Skin of body (tissue), 1 donor: ENCODE measurements at regions not wholly inside any gene's neighbourhood (a gene's known extent, or its start where the extent isn't known, plus 50 kb on each side); places are given as distances from the start of the nearest gene placed in this dataset.

Source experiments
- DNase-seq: peaks from one replicate; lab custom pipeline; 2025; lab: John Stamatoyannopoulos, UW

DNA sequence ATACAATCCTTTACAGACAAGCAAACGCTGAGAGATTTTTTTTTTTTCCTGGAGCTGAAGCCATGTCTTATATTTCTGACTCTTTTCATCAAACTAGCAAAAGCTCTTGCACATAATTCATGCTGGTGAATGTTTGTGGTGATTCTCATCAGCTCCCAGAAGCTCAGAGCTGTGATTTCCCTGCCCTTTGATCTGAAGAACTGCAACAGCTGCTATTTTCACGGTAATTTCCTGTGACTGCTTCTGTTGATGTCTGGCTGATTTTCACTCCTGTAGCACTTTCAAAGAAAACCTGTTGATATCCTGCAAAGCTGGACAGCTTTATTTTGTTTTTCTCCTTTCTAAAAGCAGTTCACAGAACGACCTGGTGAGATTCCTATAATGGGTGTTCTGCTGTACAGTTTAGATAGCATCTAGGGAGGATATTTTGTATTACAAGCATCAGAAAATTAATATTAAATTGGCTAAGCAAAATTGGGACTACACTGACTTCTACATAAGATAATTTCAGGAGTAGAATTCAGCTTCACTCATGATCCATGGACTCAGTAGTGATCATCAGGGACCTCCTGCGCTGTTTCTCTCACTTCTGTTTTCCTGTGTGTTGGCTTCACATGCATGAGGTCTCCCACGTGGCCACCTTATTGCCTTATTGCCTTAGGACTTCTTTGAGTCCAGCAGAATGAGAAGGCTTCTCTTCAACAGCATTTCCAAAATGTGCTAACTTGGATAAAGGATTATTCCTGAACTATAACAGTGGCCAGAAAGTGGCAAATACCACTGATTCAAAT lies 1111.6 kb upstream of the SORCS1 start:
- DNase-seq = no peak

DNA sequence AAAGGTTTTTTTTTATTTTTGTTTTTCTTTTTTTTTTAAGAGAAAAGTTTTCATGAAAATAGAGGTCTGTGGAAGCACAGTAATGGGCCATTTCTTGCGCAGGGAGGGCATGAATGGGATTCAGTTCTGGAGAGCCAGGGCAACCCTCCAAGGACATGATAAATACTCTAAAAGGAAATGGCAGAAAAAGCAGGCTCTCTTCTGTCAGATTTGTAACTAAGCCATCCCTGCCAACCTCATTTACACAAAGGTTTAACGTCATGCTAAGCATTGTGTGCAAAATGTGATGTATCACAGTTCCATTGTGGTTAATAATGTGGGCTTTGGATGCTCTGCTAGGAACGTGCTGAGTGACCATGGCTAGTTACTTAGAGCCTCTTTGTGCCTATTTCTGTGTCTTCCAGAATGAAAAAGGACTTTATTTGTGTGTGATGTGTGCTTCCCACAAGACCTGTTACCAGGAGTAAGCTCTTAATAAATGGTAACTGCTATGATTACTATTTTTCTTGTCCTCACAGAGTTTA lies 1095.9 kb upstream of the SORCS1 start:
- no peak for DNase-seq

DNA sequence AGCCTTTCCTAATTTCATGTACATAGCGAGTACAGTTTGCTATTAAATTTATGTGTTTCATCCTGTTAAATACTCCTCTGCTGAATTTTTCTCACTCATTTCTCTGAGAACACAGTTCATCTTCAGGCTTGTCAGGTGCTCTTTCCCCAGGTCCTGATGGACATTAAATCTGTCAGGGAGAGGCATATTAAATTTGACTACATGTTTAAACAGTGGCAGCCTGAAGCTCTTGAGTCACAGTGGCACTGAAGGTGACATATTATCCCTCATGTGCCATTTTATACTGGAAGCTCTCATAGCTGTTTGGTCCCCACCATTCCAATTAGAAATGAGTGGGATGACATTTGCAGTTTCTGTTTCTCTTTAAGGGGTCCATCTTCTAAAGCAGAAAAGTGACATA lies 1089.6 kb upstream of the SORCS1 start:
- no peak for DNase-seq

DNA sequence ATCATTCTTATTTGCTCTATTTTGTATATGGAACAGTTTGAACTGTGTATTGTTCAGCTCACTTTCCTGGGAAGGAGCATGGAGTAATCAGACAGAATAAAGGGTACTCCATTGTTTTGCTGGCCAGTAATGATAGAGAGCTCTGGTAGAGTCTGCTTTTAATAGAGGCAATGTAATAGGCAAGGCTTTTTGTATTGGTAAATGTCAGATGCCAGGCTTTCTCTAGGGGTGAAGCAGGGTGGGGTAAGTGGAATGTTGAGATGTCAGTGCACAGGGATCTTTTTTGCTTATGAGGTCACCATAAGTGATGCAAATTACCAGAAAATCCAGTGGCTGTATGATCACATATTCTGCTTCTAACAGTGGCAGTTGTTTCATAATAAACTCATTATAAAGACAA lies 1088.3 kb upstream of the SORCS1 start:
- DNase-seq = no peak

DNA sequence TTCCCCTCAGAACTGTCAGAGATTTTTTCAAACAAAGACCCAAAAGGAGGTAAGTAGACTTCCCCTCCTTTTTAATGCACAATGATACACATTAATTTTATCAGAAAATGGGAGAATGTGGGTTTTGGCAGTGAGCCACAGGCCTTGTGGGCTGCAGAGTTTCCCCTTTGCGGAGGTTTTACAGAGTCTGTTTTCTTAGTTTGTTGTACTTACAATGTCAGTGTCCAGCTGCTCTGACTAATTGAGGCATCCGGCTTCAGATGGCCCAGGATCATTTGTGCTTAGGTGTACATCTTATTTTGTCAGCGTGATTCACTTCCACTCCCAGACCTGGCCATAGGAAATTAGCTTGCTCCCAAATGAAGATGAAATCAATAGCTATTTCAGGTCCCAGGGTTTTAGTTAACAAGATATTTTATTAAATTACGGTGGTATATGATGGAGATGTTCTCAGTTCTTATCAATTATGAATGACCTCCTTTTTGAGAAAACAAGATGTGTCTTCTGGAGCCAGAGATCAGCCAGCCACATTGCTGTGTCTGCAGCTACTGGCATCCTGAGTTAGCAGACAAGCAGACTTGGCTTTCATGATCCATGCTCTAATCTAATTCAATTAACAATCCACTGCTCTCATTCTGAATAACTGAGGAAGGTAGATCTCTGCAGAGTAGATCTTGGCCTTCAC lies 1086.6 kb upstream of the SORCS1 start:
- DNase-seq = no peak

DNA sequence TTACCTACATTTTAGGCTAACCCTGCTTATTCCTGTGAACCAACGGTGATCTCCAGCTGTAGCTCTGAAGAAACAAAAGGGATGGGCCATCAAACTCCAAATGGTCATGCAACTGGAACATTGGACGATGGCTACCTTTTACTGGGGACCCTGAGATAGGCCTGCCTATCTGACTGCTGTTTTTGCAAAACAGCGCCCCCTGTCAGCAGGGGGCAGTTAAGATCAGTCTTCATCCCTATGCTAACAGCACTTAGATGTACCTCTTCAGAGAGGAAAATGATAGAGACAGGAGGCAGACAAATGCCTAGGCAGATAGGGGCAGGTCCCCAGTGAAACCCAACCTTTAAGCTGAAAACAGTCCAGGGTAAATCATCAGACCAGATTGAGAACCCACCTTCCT lies 1085.4 kb upstream of the SORCS1 start:
- DNase-seq = no peak

DNA sequence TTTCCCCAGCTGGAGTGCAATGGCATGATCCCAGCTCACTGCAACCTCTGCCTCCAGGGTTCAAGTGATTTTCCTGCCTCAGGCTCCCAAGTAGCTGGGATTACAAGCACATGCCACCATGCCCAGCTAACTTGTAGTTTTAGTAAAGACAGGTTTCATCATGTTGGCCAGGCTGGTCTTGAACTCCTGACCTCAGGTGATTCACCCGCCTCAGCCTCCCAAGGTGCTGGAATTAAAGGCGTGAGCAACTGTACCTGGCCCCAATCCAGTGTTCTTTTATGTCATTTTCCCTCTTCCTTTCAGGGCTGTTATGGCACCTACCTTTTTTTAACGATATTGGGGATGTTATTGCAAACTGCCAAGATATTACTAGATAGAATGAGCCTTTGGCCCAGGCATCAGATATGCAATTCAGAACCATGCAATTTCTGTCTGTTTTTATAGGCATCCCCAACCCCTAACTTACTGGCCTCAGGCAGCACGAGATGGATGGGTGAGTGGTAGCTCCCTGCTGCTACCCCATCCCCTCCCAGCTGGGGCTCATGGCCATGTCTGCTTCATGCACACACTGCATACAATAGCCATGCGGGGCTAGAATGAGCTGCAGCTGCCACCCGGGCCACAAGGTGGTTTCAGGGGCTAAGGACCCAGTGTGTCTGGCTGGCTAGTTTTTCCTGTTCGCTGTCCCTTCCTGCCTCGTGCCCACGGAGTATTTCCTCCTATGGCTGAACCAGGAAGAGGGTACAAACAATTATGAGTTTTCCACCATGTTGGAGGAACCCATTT lies 1080.1 kb upstream of the SORCS1 start:
- DNase-seq = no peak

DNA sequence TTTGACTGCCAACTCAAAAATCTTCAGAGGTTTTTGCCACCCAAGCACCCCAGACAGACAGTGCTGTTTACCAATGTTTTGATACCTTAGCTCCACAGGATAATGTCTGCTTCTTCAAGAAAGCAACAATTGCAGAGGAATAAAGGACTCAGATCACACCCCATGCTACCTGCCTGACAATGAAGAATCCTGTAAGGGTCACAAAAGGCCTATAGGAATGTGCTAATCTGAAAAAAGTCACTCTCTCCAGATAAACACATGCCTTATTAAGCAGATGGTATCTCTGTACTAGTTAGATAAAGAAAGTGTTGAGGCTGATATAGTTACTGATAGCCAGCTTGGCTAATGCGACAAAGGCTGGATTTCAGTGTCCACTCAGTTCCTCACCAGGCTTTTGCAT lies 1076.7 kb upstream of the SORCS1 start:
- no peak for DNase-seq

DNA sequence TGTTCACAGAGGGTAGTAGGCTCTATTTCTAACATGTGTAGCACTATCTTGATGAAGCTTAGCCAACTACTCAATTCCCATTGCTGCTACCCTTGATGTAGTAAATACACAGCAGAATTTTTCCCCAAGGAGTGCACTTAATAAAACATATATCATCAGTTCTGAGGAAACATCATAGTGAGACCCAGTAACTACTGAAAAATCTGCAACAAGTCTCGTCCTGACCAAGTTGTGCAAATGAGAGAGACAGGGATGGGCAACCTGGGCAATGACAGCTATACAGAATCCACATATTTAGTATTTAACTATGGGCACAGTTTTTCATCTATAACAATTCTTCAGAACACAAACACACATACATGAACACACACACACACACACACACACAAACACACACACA lies 1073.8 kb upstream of the SORCS1 start:
- DNase-seq = no peak

DNA sequence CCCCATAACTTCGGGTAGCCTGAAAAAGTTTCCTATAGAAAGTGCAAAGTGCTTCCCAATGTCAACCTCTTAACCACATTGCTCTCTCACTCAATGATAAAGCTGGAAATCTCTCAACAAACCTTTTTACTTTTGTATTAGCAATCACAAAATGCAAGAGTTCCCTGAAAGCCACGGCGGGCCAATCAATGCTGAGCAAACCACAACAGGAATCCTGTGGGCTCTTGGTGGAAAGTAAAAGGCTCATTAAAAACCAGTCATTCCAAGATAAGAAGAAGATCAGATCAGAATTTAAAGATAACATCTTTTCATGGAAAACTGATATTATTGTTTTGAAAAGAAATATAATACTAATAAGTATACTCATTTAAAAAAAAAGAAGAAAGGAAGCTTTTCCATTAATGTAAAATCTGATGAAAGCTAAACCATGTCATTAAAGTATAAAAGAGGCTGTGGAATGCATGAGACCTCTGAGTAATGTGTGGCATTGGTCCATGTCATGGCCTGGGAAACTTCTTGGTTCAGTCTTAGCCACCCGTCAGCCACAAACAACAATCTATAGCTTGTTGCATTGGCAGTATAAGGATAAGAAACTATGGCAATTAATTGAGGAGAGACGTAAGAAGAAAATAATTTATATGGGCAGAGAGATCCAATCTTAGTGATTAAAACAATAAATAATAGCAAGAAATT lies 1066.1 kb upstream of the SORCS1 start:
- no peak for DNase-seq

DNA sequence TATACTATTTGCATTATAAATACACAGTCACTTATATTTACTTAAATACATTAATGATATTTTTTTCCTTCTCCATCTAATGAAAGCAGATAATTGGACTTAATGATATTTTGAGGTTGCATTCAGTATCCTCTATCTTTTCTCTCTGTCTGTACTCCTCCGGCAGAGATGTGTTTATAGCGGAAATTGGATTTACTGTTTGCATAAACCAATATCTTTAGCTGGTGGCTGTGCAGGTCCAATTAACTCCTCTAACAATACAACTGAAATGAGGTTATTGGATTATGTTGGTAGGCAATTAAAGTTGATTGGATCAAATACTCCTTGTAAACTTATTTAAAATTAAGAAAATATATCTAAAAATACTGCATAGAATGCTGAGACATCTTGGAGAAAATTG lies 1044.2 kb upstream of the SORCS1 start:
- DNase-seq = no peak

DNA sequence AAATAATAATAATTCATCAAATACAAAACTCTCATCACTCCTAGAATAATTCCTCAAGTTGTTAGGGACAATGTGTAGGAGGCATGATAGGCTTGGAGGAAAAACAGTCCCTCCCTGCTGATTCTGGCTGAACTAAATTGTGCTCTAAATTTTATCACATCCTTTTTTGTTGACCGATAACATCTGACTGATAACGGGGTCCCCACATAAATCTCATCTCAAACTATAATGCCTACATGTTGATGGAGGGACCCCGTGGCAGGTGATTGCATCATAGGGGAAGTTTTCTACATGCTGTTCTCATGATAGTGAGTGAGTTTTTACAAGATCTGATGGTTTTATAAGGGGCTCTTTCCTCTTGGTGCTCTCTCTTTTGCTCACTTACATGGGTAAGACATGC lies 1043.5 kb upstream of the SORCS1 start:
- DNase-seq = no peak

DNA sequence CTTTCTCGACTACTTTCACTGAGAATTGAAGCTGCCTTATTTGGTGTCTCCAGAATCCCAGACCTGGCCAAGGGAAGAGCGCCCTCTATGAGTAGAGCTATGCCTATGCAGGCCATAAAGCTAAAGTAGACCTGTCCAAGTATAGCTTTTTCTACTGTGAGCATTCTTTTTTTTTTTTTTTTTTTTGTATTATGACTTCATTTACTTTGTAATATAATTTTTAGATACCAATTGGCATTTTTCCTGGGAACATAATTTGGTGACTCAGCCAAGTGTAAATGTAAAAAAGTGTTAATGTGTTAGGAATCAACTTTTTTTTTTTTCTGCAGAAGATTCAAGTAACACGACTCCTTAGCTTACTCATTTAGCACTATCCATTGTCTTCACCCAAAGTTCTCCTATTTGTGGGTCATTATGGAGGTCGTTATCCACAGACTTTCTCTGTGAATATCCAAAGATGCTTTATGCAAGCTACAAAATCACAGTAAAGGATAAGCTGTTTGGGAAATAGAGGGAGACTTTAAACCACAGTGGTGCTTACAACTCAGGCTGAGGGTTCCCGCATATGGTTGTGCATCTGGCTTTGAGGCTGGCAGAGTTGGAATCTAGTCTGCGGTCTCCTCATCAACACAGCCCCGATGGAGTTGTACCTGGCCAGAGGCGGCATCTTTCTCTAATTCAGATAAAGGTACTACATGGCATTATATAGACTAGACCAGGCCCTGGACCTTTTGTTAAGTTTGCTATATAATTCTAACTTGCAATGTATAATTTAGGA lies 1040.2 kb upstream of the SORCS1 start:
- DNase-seq = no peak

DNA sequence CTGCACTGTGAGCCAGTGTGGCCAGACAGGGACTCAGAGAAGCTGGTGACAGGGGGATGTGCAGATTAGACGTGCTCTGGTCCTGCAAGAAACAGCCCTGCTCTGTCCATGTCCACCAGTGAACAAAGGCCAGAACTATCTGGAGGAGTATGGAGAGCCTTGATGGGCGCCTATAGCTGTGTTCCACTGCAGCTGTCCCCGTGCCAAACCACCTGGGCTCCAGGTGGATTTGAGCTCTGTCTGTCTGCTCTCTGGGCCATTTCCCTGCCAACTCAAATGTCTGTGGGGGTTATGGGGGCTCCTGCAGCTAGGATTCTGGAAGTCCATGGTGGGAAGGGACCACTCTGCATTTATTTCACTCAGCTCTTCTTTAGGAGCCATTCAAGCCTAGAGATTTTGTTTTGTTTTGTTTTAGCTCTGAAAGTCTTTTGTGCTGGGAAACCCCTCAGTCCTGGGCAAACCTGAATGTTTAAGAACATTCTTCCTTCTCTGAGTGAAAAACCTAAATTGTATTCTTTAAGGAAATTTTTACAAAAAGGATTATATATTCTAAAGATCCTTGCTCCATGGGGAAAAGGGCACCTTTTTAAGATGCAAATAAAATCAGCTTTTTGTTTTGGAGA lies 1039.5 kb upstream of the SORCS1 start:
- no peak for DNase-seq

DNA sequence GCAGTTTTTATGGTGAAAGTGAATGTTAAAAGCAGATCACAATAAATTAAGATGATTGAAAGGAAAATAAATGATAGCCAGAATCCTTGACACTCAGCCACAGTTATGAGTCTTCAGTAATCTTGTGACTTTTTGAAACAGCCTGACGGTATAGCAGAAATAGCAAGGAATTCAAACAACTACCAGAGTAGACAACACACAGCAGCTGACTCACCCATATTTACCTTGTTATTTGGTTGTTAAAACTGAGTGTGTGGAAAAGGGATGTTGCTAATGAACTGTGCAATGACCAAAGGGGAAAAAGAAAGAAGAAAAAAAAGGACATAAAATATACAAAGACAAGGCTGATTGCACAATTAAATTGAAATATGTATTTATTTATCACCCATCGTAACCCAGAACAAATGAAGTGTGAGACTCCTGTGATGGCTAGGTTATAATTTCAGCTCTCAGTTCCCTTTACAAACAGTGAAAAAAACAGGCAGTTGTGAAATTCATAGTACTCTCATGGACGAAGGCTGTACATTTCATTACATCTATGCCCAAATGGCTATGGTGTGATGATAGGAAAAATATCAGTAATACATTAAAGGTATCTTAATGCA lies 1023.0 kb upstream of the SORCS1 start:
- DNase-seq = no peak

DNA sequence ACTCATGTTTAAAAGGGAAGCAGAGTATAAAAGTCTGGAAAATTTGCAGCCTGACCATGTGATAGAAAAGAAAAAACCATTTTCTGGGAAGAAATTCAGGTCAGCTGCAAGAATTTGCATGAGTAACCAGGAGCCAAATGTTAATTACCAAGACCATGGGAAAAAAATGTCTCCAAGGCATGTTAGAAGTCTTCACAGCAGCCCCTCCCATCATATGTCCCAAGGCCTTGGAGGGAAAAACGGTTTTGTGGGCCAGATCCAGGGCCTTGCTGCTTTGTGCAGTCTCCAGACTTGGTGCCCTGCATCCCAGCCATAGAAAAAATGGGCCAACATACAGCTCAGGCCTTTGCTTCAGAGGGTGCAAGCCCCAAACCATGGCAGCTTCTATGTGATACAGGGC lies 1019.6 kb upstream of the SORCS1 start:
- DNase-seq = no peak

DNA sequence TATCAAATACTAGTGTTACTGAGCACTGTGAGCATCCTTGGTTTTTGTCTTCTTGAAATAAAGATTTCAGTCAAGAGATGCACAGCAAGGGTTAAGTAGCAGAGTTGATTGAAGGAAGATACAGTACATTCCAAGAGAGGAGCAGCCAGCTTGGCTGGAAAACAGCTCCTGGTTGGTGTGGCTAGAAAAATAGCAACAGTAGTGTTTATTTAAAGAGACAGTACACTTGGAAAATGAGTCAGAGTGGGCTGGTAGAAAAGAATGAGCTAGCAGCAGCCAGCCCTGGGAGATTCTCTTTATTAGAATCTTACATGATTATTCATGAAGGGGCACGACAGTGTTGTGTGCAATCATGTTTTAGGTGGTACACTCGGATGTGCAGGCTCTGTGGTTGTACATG lies 1016.4 kb upstream of the SORCS1 start:
- no peak for DNase-seq

DNA sequence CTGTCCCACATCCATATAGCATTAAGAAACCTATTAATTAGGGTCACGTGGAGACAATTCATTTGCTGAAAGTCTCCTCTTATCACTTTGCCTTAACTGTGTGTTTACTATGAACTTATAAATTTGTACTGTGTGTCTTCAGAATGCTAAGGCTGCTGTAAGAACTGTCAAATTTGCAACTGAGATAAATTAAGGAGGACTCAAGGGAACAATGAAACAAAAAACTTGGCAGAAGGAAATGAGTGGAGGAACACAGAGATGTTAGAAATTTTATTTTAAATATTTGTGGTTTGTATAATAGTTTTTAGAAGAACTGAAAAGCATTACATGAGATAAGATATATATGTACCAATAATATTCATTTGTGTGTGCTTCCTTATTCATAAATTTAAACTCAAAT lies 1005.3 kb upstream of the SORCS1 start:
- DNase-seq = no peak

DNA sequence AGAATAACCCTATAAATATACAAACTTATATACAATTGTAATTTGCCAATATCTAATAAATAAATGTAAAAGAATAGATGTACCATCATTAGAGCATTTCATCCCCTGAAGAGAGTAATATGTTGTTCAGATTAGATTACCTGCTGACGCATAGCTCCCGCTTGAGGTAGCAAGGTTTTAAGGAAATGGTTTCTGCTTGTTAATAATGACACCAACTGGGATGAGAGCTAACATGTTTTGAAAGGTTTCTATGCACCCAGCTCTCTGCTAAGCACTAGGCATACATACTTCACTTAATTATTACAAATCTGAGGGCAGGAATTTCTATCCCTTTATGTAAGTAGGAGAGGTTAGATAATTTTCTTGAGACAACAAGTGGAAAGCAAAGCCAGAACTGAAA lies 1003.3 kb upstream of the SORCS1 start:
- no peak for DNase-seq

DNA sequence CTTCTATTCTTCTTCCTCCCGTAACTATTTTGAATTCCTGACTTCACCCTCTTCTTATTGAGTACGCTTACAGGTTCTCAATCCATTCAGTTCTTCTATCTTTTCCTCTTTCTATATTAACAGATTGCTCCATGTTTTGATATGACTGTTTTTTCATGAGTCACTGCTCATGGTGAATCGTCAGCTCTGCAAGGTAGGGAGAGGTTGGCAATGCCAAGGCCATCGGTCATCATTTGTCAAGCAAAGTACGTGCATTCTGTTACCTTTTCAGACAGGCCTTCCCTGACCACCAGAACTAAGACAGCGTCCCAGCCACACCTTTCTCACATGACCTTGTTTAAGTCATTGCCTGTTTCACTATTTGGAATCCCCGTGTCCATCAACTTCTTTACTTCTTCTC lies 1001.9 kb upstream of the SORCS1 start:
- no peak for DNase-seq
